BE2C (cell line): ENCODE measurements at regions not wholly inside any gene's neighbourhood (a gene's known extent, or its start where the extent isn't known, plus 50 kb on each side); places are given as distances from the start of the nearest gene placed in this dataset.

ENCODE experiments used
- DNase-seq: peaks from one replicate; pipeline ENCODE4 v3.0.0-alpha.2; 2020
- H3K27me3 ChIP-seq: fragments of 250-450 bp; sonication (Bioruptor Pico); 2 replicates; pipeline ENCODE4 v1.5.1; 2020; ENCODE audit warnings: mild to moderate bottlenecking
- H3K36me3 ChIP-seq: fragments of 250-450 bp; sonication (Bioruptor Pico); 2 replicates; pipeline ENCODE4 v1.5.1; 2020; ENCODE audit warnings: mild to moderate bottlenecking
- H3K4me1 ChIP-seq: fragments of 250-450 bp; sonication (Bioruptor Pico); 2 replicates; pipeline ENCODE4 v1.5.1; 2020
- H3K4me3 ChIP-seq: 2 replicates; pipeline ENCODE4 v1.5.1; 2011; ENCODE audit warnings: low read depth, low read length
- H3K9me3 ChIP-seq: fragments of 250-450 bp; sonication (Bioruptor Pico); 2 replicates; pipeline ENCODE4 v1.5.1; 2020
- TF ChIP-seq, protein P1 (sequence below): IDR thresholded peaks from 2 replicates; pipeline ENCODE4 v1.5.1; 2012; ENCODE audit warnings: mild to moderate bottlenecking, low read depth, low read length

DNA sequence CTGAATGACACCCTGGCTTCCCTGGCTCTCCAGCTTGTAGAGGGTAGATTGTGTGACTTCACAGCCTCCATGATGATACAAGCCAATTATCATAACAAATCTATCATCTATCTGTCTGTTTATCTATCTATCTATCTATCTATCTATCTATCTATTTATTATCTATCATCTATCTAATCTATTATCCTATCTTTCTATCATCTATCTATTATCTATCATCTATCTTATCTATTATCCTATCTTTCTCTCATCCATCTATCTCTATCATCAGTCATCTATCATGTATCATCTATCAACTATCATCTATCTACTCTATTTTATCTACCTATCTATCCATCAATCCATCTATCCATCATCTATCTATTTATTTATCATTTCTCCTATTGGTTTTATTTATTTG, 361.8 kb downstream of the RNF144A start:
- Histone ChIP-seq H3K4me1 (no peaks in the 10 kb centered on the region; the same call in 1 of the 2 replicates), H3K27me3 (no peaks in the 10 kb centered on the region), H3K36me3 (no peaks in the 10 kb centered on the region), H3K4me3 (no peak overlapping the region), H3K9me3 (no peaks in the 10 kb centered on the region)
- TF ChIP-seq, protein P1, sequence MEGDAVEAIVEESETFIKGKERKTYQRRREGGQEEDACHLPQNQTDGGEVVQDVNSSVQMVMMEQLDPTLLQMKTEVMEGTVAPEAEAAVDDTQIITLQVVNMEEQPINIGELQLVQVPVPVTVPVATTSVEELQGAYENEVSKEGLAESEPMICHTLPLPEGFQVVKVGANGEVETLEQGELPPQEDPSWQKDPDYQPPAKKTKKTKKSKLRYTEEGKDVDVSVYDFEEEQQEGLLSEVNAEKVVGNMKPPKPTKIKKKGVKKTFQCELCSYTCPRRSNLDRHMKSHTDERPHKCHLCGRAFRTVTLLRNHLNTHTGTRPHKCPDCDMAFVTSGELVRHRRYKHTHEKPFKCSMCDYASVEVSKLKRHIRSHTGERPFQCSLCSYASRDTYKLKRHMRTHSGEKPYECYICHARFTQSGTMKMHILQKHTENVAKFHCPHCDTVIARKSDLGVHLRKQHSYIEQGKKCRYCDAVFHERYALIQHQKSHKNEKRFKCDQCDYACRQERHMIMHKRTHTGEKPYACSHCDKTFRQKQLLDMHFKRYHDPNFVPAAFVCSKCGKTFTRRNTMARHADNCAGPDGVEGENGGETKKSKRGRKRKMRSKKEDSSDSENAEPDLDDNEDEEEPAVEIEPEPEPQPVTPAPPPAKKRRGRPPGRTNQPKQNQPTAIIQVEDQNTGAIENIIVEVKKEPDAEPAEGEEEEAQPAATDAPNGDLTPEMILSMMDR: no peak
- no peak for DNase-seq

DNA sequence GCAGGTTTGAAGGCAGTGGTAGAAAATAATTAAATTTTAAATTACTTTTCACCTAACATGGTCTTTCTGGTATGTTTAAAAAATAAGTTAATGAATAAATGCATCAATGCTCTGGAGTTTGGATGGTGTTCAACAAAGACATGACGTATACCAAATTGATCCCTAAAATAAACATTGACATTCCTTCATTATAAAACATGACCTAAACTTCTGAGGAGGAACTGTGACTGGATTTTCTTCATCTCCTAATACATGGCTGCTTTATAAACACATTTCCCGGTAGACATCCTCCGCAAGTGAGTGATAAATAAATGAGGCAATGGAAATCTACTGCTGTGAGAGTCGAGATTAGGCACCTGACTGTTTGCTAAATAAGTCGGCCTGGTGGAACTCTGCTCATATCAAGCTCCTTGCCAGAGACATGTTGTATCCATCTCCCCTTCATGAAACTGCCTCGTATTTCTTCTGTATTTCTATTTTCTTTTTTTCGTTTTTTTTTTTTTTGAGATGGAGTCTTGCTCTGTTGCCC, 362.3 kb downstream of the RNF144A start:
- DNase-seq: no peak
- no peaks in the 10 kb centered on the region; the same call in 1 of the 2 replicates for H3K4me1 ChIP-seq
- TF ChIP-seq, protein P1: no peak

DNA sequence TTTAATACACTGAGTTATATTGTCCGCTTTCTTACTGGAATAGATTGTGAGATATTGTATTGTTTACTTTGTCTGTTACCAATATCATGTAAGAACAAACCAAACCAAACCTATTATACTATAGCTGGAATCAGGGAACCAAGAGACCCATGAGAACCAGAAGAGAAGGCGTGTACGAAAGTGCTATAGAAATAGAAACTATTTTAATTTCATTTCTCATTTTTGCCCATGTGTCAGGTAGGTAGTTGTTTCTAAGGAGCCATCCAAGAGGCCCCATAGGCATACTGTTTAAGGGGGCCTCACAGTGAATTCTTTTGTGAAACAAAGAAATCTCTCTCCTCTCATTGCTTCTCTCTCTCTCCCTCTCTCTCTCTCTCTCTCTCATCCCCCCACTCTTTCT, 363.6 kb downstream of the RNF144A start:
- Histone ChIP-seq H3K4me1 (no peaks in the 10 kb centered on the region; the same call in 1 of the 2 replicates), H3K4me3 (no peak overlapping the region), H3K27me3 (no peaks in the 10 kb centered on the region), H3K9me3 (no peaks in the 10 kb centered on the region), H3K36me3 (no peaks in the 10 kb centered on the region)
- TF ChIP-seq, protein P1: no peak
- DNase-seq: no peak

More for the DNA sequence above, 362.3 kb downstream of the RNF144A start:
- Histone ChIP-seq H3K36me3 (no peaks in the 10 kb centered on the region), H3K27me3 (no peaks in the 10 kb centered on the region), H3K9me3 (no peaks in the 10 kb centered on the region), H3K4me3 (no peak overlapping the region)

DNA sequence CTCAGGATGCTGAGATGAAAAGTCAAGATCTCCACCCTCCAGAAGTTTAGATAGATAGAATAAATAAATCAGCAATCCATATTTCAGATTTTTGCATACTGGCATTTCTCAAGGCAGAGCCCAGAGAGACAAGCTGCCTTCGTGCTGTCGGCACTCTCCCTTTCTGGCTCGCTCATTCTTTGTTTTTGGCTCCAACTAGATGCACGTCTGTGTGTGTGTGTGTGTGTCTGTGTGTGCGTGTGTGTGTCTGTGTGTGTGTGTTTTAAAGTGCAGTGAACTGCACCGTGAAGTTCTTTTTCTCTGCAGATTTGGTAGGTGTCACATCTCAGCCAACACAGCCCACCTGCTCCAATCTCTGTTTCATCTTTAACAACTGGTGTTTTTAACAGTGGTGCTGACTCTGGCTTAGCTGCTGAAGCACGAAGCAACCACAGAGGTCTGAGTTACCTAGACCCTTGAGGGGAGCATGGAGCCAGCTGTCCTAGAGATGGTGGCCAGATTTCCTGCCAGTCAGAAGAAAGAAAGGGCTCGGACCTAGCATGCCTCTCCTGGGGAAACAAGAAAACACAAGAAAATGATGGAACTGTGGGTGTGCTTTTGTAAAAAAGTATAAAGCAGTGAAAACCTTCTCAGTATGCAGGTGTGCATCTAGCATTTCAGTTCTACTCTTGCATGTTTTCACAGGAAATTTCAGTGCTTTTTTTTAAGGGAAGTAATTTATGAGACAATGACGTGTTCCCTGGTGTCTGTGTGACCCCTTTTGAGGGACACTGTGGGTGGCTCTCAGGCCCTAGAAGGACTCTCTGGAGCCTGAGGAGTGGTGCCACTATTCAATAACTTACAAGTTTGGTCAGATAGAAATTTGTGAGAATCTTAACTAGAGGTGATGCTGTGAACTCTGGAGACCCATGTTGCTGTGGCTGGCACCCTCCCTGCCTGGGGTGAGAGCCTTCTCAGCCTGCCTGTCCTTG, 364.3 kb downstream of the RNF144A start:
- no peaks in the 10 kb centered on the region for H3K27me3 ChIP-seq
- no peaks in the 10 kb centered on the region; the same call in 1 of the 2 replicates for H3K4me1 ChIP-seq
- TF ChIP-seq, protein P1: no peak
- no peak for DNase-seq
- H3K36me3 ChIP-seq: no peaks in the 10 kb centered on the region
- no peaks in the 10 kb centered on the region for H3K9me3 ChIP-seq
- no peak overlapping the region for H3K4me3 ChIP-seq

DNA sequence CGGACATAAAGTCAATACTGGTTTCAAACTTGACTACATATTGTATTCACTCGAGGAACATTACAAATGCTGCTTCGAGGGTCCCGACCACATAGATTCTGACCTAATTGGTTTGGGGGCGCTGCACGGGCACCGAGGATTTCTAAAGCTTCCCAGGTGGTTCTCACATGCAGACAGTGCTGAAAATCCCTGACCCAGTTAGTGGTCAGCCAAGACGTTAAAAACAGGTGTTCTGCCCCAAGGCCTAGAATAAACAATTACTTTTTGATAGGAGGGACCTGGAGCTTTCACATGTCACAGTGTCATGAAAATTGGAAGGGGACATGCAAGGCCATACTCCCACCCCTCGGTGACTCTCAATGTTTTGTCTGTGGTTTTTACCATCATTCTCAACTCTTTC, 368.9 kb downstream of the RNF144A start:
- H3K36me3 ChIP-seq: no peaks in the 10 kb centered on the region
- TF ChIP-seq, protein P1: no peak

DNA sequence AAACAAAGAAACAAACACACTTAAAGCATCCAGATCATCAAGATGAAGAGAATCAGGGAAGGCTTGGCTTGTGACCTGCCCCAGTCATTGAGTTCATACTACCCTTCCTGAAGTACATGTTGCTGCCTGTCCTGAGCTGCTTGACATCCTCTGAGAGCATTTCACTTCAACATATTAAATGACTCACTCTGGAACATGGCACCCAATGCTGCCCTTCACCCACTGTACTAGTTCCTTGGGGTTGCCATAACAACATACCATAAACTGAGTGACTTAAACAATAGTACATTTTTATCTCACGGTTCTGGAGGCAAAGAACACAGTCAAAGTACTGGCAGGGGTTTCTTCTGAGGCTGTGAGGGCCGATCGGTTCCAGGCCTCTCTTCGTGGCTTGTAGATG, 371.3 kb downstream of the RNF144A start:
- Histone ChIP-seq H3K9me3 (no peaks in the 10 kb centered on the region), H3K4me1 (no peaks in the 10 kb centered on the region), H3K36me3 (no peaks in the 10 kb centered on the region), H3K27me3 (no peaks in the 10 kb centered on the region), H3K4me3 (no peak overlapping the region)
- TF ChIP-seq, protein P1: no peak
- DNase-seq: no peak

More for the DNA sequence above, 368.9 kb downstream of the RNF144A start:
- Histone ChIP-seq H3K4me3 (no peak overlapping the region), H3K27me3 (no peaks in the 10 kb centered on the region), H3K9me3 (no peaks in the 10 kb centered on the region), H3K4me1 (no peaks in the 10 kb centered on the region)
- DNase-seq: no peak
